ENCODE measurements at regions not wholly inside any gene's neighbourhood (a gene's known extent, or its start where the extent isn't known, plus 50 kb on each side); places are given as distances from the start of the nearest gene placed in this dataset.

DNA sequence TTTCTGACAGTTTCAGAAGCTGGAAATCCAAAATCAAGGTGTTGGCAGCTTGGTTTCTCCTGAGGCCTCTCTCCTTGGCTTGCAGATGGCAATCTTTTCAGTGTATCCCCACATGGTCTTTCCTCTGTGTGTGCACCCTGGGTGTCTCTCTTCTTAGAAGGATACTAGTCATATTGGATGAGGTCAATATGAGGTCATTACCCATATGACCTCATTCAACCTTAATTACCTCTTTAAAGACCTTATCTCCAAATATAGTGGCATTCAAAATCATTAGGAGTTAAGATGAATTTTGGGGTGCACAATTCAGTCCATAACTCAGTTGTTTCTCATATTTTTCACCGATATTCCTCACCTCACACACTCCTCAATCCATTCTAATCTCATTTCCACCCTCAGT is 92.4 kb upstream of the TGM3 start:
- TF ChIP-seq, protein P1, sequence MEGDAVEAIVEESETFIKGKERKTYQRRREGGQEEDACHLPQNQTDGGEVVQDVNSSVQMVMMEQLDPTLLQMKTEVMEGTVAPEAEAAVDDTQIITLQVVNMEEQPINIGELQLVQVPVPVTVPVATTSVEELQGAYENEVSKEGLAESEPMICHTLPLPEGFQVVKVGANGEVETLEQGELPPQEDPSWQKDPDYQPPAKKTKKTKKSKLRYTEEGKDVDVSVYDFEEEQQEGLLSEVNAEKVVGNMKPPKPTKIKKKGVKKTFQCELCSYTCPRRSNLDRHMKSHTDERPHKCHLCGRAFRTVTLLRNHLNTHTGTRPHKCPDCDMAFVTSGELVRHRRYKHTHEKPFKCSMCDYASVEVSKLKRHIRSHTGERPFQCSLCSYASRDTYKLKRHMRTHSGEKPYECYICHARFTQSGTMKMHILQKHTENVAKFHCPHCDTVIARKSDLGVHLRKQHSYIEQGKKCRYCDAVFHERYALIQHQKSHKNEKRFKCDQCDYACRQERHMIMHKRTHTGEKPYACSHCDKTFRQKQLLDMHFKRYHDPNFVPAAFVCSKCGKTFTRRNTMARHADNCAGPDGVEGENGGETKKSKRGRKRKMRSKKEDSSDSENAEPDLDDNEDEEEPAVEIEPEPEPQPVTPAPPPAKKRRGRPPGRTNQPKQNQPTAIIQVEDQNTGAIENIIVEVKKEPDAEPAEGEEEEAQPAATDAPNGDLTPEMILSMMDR (IDR thresholded peaks at IDR 0.05; ENCODE audit: partially characterized antibody, unreplicated experiment) = no peak
- Mint-ChIP-seq H3K9me3 (ENCODE audit: unreplicated experiment) (no peaks in the 10 kb centered on the region), H3K36me3 (ENCODE audit: unreplicated experiment) (no peaks in the 10 kb centered on the region), H3K4me3 (ENCODE audit: unreplicated experiment) (no peak overlapping the region), H3K27ac (ENCODE audit: unreplicated experiment) (no peak overlapping the region), H3K4me1 (ENCODE audit: low read depth, unreplicated experiment) (no peaks in the 10 kb centered on the region), H3K27me3 (ENCODE audit: unreplicated experiment) (peaks cover 3% of the 10 kb centered on the region)
- DNase-seq = no peak

DNA sequence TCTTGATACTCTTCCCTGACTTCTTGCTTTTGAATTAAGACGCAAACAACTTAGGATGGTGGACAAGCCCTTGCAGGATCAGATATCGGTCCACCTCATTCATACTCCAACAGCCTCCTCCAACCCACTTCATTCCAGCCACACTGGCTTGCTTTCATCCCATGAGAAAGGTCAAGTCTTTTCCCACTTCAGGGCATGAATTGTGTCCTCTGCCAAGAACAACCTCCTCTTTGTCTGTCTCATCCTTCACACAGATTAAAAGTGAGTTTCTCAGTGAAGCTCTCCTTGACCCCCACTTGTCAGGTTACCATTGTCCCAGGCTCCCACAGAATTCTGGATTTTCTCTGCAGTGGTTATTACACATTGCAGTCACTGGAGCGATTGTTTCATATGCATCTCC is 91.8 kb upstream of the TGM3 start:
- H3K9me3 Mint-ChIP-seq (ENCODE audit: unreplicated experiment) = no peaks in the 10 kb centered on the region
- no peak overlapping the region for H3K27ac Mint-ChIP-seq (ENCODE audit: unreplicated experiment)
- H3K36me3 Mint-ChIP-seq (ENCODE audit: unreplicated experiment) = no peaks in the 10 kb centered on the region
- TF ChIP-seq, protein P1 (IDR thresholded peaks at IDR 0.05; ENCODE audit: partially characterized antibody, unreplicated experiment) = no peak
- DNase-seq = no peak
- no peaks in the 10 kb centered on the region for H3K4me1 Mint-ChIP-seq (ENCODE audit: low read depth, unreplicated experiment)
- no peak overlapping the region for H3K4me3 Mint-ChIP-seq (ENCODE audit: unreplicated experiment)
- peaks cover 3% of the 10 kb centered on the region for H3K27me3 Mint-ChIP-seq (ENCODE audit: unreplicated experiment)

DNA sequence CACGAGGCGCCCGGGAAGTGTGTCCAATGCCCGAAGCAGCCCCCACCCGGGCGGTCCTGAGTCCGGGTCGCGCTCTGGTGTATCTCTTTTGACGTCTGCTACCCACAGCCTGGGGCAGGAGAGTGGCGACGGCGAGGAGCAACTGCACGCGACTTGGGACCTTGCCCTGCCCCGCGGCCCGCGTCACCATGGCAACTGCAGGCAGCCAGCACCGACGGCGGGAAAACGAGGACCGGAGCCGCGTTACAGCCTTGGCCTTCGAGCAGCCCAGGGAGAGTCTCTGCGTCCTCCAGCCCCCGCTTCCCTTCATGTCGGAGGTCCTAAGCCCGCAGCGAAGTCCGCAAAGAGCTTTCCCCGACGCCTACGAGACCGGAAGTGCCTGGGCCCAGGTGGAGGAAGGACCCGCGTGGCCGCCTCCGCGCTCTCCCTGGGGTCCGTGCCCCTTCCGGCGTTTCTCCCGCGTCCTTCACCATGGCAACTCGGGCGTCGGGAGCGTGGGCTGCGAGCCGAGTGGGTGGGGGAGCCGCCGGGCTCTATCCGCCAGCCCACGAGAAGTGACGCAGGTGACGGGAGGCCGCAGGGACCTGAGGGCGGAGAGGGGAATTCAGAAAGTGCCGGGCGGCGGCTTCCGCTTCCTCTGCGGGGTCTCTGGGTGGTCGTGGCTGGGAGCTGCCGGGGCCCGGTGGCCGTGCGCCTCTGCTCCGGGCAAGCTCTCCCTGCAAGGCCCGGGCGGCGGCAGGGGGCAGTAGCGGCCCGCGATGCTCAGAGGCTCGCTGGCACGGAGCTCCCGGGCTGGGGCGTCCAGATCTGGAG is 88.6 kb upstream of the TGM3 start:
- no peaks in the 10 kb centered on the region for H3K4me1 Mint-ChIP-seq (ENCODE audit: low read depth, unreplicated experiment)
- DNase-seq = peak; percentile 92
- H3K9me3 Mint-ChIP-seq (ENCODE audit: unreplicated experiment) = no peaks in the 10 kb centered on the region
- TF ChIP-seq, protein P1 (IDR thresholded peaks at IDR 0.05; ENCODE audit: partially characterized antibody, unreplicated experiment) = peak; percentile 72
- H3K27ac Mint-ChIP-seq (ENCODE audit: unreplicated experiment) = no peak overlapping the region
- no peaks in the 10 kb centered on the region for H3K36me3 Mint-ChIP-seq (ENCODE audit: unreplicated experiment)
- peak overlapping the region; percentile 84 for H3K4me3 Mint-ChIP-seq (ENCODE audit: unreplicated experiment)
- peaks cover 2% of the 10 kb centered on the region for H3K27me3 Mint-ChIP-seq (ENCODE audit: unreplicated experiment)

GRCh38 chr20:2207770-2208097 is 88.1 kb upstream of the TGM3 start:
- no peaks in the 10 kb centered on the region for H3K4me1 Mint-ChIP-seq (ENCODE audit: low read depth, unreplicated experiment)
- DNase-seq = no peak
- TF ChIP-seq, protein P1 (IDR thresholded peaks at IDR 0.05; ENCODE audit: partially characterized antibody, unreplicated experiment) = no peak
- H3K27me3 Mint-ChIP-seq (ENCODE audit: unreplicated experiment) = peaks cover 5% of the 10 kb centered on the region
- peak overlapping the region; percentile 84 for H3K4me3 Mint-ChIP-seq (ENCODE audit: unreplicated experiment)
- H3K36me3 Mint-ChIP-seq (ENCODE audit: unreplicated experiment) = no peaks in the 10 kb centered on the region
- no peak overlapping the region for H3K27ac Mint-ChIP-seq (ENCODE audit: unreplicated experiment)
- H3K9me3 Mint-ChIP-seq (ENCODE audit: unreplicated experiment) = no peaks in the 10 kb centered on the region

GRCh38 chr20:2208897-2209296 is 86.9 kb upstream of the TGM3 start:
- no peak for DNase-seq
- H3K4me1 Mint-ChIP-seq (ENCODE audit: low read depth, unreplicated experiment) = no peaks in the 10 kb centered on the region
- H3K27me3 Mint-ChIP-seq (ENCODE audit: unreplicated experiment) = peaks cover 7% of the 10 kb centered on the region
- H3K36me3 Mint-ChIP-seq (ENCODE audit: unreplicated experiment) = no peaks in the 10 kb centered on the region
- H3K4me3 Mint-ChIP-seq (ENCODE audit: unreplicated experiment) = no peak overlapping the region
- no peaks in the 10 kb centered on the region for H3K9me3 Mint-ChIP-seq (ENCODE audit: unreplicated experiment)
- TF ChIP-seq, protein P1 (IDR thresholded peaks at IDR 0.05; ENCODE audit: partially characterized antibody, unreplicated experiment) = no peak
- H3K27ac Mint-ChIP-seq (ENCODE audit: unreplicated experiment) = no peak overlapping the region
